GM19397 (cell line): ENCODE measurements at regions not wholly inside any gene's neighbourhood (a gene's known extent, or its start where the extent isn't known, plus 50 kb on each side); places are given as distances from the start of the nearest gene placed in this dataset.

ENCODE experiments used
- ATAC-seq: cut with Tn5 transposase; IDR thresholded peaks from one replicate; pipeline ENCODE4 v1.9.1; 2021; ENCODE audit warnings: mild to moderate bottlenecking, moderate library complexity; ENCODE audit not compliant: unreplicated experiment

DNA sequence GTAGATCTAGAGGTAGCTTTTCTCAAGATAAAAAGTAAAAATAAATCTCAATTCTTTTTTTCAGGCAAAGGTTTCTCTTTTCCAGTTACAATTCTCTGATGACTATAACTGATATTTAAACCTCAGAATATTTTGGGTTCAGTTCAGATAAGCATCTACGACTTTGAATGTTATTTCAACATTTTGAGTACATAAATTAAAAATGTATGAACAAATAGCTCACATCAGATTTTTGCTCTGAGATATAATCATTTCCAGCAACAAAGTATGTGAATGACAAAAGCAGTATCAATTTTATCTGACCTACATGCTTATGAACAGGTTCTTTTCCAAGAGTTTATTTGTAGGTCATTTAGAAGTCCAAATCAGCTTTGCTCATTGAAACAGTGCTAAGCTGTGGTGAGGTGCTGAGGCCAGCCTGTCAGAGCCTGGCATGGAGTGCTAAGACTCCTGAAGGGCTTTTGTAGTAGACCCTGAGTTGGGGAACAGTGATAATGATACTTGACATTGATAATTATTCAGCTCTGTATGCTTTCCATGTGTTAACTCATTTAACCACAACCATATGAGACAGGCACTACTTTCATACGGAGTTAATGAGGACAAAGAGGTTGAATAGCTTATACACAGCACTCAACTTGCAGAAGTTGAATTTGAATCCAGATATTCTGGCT is 205.0 kb upstream of the DCN start:
- no peak for ATAC-seq

- ATAC-seq = no peak
Measured at GRCh38 chr12:91384806-91385205, 202.2 kb upstream of the DCN start.

GRCh38 chr12:91384366-91384765 is 201.7 kb upstream of the DCN start:
- no peak for ATAC-seq

DNA sequence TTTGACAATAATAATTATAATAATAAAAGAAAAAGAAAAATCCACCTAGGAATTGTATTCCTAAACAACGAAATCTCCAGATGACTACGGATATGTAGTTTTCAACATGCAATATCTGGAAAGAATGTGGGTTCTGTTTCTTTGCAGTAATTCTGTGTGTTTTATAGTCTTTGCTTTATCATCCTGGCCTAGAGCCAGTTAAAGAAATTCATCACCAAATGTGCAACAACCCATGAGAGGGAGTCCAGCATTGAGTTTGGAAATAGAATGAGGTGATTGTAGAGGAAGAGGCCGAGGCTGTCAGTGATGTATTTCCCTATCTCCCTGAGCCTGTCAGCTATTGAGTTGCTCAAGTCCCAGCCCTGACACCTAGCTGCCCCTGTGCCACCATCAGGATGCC is 200.5 kb upstream of the DCN start:
- ATAC-seq = no peak

DNA sequence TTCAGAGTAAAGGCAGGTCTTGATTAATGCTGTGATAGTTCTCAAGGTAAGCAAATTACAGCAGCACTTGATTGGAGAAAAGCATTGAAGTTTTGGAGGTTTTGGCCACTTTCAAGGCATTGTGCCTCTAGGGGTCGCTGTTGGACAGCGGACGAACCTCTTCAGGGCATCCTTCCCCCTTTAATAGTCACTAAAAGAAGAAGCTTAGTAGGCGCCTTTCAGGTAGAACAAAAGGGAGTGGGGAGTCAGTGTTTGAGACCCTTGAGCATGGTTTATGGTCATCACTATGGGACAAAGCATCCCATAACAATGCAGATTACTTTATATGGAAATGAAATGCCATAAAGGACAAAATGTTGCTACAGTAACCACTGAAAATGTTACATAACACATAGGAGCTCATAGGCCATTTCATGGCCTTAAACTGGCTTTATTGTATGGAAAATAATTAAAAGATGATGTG is 199.5 kb upstream of the DCN start:
- peak; percentile 78 for ATAC-seq

DNA sequence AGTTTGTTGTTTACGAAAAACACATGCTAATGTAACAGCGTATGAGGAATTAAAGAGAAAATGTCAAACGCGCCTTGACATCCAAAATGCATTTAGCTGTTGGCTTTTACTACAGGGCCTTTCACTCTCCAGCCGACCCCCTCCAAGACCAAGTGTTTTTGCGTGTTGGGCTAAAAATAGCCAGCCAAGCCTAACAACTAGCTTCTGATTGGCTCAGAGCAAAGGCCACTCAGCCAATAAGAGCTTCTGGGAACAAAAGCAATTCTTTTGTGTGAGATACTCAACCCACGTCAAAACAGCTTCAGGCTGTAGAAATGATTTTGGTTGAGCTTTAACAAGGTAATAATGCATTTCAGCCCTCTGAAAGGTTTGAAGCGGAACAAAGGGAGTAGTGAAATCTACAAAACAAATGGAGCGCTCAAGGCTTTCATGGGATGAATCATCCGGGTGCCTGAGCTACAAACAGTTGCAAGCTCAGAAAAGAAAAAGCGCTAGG is 198.7 kb upstream of the DCN start:
- peak; percentile 46 for ATAC-seq

DNA sequence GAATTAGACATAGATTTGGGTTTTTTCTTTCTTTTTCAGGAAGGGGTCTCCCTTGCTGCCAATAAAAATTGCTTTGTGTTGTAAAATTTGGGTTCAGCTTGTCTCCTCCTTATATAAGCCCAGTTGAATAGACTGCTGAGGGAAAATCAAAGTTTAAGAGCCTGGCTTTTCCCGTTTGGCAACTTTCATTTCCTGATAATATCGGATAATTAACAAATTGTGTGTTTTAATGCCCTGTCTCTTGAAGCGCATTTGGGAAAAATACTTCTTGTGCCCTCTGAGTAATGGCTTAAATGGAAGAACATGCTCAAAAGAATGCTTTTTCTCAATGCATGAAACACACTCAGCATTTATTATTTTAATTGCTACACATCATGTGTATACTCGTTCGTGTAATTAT is 198.0 kb upstream of the DCN start:
- ATAC-seq = no peak

- ATAC-seq = no peak
Measured at GRCh38 chr12:91379051-91379775, 196.6 kb upstream of the DCN start.

- ATAC-seq = no peak
Measured at GRCh38 chr12:91377436-91377835, 194.8 kb upstream of the DCN start.

DNA sequence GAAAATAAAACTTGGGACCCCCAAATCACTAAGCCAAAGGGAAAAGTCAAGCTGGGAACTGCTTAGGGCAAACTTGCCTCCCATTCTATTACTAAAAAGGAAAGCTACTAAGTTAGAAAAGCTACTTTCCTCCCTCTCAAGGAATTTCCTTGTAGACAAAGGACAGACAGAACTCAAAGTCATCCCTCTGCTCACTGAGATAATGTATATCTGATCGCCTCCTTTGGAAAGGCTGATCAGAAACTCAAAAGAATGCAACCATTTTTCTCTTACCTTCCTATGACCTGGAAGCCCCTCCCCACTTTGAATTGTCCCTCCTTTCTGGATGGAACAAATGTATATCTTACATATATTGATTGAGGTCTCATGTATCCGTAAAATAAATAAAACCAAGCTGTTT is 190.5 kb upstream of the DCN start:
- no peak for ATAC-seq

DNA sequence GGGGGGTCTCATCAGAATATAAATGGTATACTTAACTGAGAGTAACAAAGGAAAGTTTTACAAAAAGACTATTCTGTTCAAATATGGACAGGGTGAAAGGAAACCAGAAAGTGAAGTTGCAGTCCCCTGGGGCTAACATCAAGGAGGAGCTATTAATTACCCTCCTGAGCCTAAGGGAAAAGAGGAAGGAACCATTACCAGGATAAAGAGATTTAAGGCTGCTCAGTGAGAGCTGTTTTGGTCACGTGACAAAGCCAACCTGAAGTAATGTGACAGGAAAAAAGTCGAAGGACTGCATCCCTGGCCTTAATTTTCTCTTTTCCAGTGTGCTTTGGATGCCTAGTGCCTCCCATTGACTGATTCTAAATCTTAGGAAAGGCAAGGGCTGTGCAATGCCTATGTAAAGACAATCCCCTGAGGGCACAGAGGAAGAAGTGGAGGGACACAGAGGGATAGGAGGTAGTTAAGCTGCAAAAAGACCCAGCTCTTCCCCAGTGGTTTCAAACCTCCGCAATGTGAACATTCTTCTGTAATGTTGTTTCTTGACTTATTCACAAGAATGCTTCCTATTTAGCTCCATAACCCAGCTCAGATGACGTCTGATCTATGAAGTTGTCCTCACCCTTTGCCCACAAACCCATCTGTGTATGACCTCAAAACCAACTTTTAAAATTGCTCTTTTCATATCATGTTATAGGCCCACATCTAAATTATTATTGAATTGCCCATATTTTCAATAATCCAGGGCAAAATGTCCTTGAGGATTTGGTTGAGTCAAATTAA is 187.7 kb upstream of the DCN start:
- ATAC-seq = no peak

- no peak for ATAC-seq
Measured at GRCh38 chr12:91368613-91369012, 186.0 kb upstream of the DCN start.

DNA sequence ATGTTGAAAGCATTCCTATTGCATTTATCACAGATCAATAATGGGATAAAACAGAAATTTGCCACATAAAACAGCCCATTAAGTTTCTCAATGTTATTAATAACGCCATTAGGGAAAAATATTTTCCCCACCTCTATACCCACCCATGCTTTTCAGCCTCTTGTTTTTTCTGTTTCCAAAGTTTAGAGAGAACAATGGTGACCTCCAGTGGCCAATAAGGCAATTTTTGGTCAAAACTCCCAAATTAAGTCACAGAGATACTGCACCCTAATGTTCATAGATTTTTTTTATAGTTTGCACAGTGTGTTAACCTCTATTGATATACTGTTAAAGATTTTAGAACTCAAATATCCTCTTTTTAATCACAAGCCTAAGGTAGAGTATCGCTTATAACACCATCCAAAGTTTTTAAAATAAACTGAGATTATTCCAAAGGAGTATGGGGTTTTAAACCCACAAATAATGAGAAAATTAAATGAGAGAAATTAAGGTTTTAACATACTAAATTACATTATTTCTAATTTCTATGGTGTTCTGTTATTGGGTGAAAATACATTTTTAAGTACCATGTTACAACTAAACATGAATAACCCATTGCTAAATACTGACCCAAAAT is 184.7 kb upstream of the DCN start:
- ATAC-seq = no peak

GRCh38 chr12:91364471-91365184 is 182.0 kb upstream of the DCN start:
- ATAC-seq = no peak

GRCh38 chr12:91361864-91362263 is 179.2 kb upstream of the DCN start:
- ATAC-seq = no peak

DNA sequence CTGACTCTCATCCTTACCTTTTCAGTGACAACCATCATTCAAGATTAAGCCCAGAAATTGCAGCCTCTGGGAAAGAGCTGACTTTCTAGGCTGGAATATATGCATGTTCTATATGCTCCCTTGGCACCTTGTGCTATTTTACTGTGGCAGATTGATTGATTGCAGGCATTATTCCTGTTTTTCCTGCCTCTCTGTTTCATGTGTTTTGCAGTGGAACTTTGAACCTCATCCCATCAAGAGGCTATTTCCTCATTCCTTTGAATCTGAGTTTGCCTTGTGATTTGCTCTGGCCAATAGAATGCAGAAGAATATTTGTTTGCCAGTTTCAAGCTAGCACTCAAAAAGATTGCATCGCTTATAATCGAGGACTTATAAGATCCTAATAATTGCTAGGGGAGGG is 174.8 kb upstream of the DCN start:
- ATAC-seq = no peak

DNA sequence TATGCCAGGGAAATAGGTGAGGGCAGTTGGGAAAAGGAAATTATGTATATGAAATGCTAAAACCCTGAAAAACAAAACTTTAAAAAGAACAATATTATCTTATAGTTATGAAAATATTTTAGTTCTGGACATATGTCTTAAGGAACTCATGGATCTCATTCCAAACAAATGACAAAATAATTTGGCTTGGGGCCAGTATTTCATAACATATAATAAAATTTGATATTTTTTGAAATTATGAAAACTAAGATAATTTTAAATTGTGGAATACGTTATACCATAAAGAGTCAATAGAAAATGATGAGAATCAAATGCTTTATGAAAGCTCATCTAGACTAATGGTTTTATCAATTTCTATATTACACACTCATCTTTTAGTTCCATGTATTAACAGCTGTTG is 173.8 kb upstream of the DCN start:
- ATAC-seq = no peak

- ATAC-seq = peak; percentile 95
Measured at GRCh38 chr12:91355150-91356006, 172.8 kb upstream of the DCN start.

DNA sequence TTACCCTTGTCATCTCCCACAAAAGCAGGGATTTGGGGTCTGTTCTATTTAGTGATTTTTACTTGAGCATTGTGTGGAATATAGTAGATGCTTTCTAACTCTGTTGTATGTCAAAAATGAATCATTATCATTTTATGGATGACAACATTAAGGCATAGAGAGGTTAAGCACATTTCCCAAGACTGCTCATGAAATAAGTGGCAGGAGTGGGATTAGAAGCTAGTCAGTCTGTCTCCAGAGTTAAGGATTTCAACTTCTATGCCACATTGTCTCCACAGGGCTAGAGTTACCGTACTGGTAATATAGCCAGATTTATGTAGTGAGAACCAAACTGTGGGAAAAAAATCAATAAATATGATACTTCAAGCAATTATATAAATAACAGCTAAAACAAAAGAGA is 170.6 kb upstream of the DCN start:
- ATAC-seq = no peak

DNA sequence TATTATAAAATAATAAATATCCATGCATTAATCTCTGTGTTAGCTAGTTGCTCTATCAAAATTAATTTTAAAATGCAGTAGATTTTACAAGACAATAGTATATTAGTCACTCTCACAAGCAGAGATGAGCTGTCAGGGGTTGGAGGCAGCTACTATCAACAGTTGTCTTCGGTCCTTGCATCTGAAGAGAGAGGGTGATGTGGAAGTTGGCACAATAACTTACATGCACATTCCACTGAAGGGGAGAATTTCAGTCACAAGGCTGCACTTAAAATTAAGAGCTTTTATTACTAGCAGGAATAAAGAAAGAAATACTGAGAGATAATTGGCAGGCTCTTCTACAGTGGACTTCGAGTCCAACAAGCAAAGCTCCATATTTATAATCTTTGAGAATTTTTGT is 166.9 kb upstream of the DCN start:
- no peak for ATAC-seq
